LNCAP (cell line): ENCODE measurements at regions not wholly inside any gene's neighbourhood (a gene's known extent, or its start where the extent isn't known, plus 50 kb on each side); places are given as distances from the start of the nearest gene placed in this dataset.

Experiments
- TF ChIP-seq, protein P1 (sequence below): fragments of 450-650 bp; IDR thresholded peaks from 2 replicates; pipeline ENCODE4 v1.5.1; 2017; ENCODE audit warnings: mild to moderate bottlenecking

DNA sequence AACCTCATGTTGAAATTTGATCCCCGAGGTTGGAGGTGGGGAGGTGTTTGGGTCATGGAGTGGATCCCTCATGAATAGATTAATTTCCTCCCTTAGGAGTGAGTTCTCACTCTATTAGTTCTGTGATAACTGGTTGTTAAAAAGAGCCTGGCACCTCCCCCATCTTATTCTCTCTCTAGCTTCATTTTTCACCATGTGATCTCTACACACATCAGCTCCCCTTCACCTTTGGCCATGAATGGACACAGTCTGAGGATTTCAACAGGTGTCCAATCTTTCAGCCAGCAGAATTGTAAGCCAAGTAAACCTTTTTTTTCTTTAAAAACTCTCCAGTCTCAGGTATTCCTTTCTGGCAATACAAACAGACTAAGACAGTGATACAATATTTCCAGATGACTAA is 602.0 kb upstream of the FAM98A start:
- TF ChIP-seq, protein P1, sequence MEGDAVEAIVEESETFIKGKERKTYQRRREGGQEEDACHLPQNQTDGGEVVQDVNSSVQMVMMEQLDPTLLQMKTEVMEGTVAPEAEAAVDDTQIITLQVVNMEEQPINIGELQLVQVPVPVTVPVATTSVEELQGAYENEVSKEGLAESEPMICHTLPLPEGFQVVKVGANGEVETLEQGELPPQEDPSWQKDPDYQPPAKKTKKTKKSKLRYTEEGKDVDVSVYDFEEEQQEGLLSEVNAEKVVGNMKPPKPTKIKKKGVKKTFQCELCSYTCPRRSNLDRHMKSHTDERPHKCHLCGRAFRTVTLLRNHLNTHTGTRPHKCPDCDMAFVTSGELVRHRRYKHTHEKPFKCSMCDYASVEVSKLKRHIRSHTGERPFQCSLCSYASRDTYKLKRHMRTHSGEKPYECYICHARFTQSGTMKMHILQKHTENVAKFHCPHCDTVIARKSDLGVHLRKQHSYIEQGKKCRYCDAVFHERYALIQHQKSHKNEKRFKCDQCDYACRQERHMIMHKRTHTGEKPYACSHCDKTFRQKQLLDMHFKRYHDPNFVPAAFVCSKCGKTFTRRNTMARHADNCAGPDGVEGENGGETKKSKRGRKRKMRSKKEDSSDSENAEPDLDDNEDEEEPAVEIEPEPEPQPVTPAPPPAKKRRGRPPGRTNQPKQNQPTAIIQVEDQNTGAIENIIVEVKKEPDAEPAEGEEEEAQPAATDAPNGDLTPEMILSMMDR, result no peak

DNA sequence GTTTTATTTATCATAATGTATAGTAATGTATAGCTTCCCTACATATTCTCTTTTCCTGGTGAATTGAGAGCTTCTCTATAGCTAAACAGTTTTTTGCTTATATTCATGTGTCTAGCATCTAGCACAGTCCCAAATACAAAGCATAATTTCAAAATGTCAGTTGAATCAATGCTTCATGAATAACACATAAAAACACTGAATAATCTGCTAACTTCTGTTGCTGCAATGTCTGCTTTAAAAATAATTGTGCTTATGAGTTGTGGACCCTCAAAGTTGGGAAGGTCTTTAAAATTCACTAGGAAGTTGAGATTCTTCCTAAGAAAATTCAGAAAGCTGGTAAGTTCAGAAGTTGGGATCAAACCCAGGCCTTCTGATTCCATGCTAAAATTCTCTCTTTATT is 600.9 kb upstream of the FAM98A start:
- TF ChIP-seq, protein P1, result no peak

- TF ChIP-seq, protein P1, result no peak
These were observed 594.1 kb upstream of the FAM98A start for GRCh38 chr2:34193164-34193563.

DNA sequence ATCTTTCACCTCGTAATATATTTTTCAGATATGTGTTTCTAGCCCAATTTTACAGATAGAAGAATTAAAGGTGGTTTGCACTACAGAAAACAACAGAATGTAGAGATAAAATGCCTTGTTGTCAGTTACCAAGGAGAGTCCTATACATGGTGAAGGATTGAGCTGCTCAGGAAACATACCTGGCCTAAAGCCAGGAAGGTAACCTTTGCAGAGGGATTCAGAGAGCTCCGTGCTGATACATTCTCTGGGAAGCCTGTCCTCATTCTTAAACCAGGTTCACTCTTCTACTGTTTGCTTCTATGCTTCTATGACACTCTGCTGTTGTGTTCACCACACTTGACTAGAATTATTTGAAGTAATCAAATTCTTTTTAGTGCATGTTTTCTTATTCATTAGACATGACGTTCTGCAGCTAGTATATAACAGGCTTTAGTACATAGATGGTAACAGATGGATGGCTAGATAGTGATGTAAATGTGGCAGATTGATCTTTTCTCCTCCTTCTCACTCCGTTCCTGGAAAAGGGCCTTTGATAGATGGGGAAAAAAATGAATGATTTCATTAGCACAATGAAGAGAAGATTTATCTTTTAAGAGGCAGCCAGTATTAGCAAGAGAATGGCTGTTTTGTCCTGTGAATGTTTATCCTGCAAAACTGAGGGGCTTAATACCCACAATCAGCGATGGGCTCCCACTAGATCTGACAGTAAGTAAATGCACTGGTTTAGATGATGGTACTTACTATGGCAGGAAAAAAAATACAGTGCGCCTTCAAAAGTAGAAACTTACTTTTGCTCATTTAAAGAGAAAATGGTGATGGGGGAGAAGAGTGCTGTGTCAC is 589.6 kb upstream of the FAM98A start:
- TF ChIP-seq, protein P1, result no peak

- TF ChIP-seq, protein P1, result no peak
These were observed 580.4 kb upstream of the FAM98A start for GRCh38 chr2:34179511-34179910.

DNA sequence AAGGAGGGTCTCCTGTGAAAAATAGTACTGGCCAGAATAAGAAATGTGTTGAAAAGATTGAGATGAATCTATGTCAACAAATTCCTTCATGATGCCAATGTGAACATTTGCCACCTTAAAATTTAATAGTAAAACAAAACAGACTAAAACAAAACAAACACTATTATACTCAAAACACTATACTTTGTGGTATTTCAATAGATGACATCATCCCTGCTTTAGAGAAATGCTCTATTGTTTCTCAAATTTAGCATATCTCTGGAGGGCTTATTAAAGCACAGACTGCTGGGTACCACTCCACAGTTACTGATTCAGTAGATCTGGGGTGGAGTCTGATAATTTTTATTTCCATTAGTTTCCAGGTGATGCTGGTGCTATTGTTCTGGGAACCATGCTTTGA is 579.4 kb upstream of the FAM98A start:
- TF ChIP-seq, protein P1, result no peak

DNA sequence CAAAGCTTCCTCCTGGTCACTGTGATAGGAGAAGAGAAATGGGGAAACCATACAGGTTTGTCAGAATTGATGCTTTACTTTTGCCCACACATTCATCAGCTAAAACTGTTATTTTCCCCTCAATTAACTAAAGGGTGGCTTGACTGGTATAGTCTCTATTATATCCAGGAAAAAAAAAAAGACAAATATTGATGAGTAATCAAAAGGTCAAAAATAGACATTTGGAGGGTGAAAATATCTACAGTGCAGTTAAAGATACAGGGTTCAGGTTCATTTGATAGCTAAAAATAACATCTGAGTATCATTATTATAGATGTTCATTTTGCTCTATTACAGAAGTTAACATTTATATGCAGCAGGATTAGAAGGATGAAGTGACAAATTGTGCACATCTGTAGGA is 577.6 kb upstream of the FAM98A start:
- TF ChIP-seq, protein P1, result no peak
